Trophoblast cell (in vitro differentiated cells and primary cell): ENCODE measurements at regions not wholly inside any gene's neighbourhood (a gene's known extent, or its start where the extent isn't known, plus 50 kb on each side); places are given as distances from the start of the nearest gene placed in this dataset.

ENCODE experiments used
- DNase-seq, 2 donors: peaks; one replicate each; pipeline ENCODE4 v3.0.0-alpha.2; 2016
- H2AFZ ChIP-seq: 2 replicates; pipeline ENCODE4 v1.6.1; 2013; ENCODE audit warnings: low read length, moderate library complexity, mild to moderate bottlenecking; ENCODE audit not compliant: insufficient read depth, poor library complexity
- H2AK5ac ChIP-seq: 2 replicates; pipeline ENCODE4 v1.6.1; 2013; ENCODE audit warnings: mild to moderate bottlenecking, low read length
- H2BK120ac ChIP-seq: 2 replicates; pipeline ENCODE4 v1.6.1; 2013; ENCODE audit warnings: low read length, mild to moderate bottlenecking, moderate library complexity; ENCODE audit not compliant: insufficient read depth, poor library complexity
- H2BK12ac ChIP-seq: 2 replicates; pipeline ENCODE4 v1.6.1; 2013; ENCODE audit warnings: mild to moderate bottlenecking, low read length, moderate library complexity
- H2BK5ac ChIP-seq: 2 replicates; pipeline ENCODE4 v1.6.1; 2013; ENCODE audit warnings: low read length, low read depth, moderate library complexity, mild to moderate bottlenecking; ENCODE audit not compliant: poor library complexity
- H3K14ac ChIP-seq: 2 replicates; pipeline ENCODE4 v1.6.1; 2013; ENCODE audit warnings: mild to moderate bottlenecking, low read length
- H3K18ac ChIP-seq: 2 replicates; pipeline ENCODE4 v1.6.1; 2013; ENCODE audit warnings: mild to moderate bottlenecking, low read length
- H3K23ac ChIP-seq: 2 replicates; pipeline ENCODE4 v1.6.1; 2013; ENCODE audit warnings: low read length
- H3K27ac ChIP-seq: 2 replicates; pipeline ENCODE4 v1.5.1; 2013; ENCODE audit warnings: low read depth, mild to moderate bottlenecking, inconsistent platforms, low read length, moderate library complexity
- H3K27me3 ChIP-seq: 2 replicates; pipeline ENCODE4 v1.6.1; 2013; ENCODE audit warnings: inconsistent platforms, mild to moderate bottlenecking, low read length, moderate library complexity; ENCODE audit not compliant: insufficient read depth
- H3K36me3 ChIP-seq, 2 experiments: 1 replicate in 1 of 2; 2 replicates in 1 of 2; pipeline ENCODE4 v1.6.1; 2013; ENCODE audit warnings: low read length in 2 of 2, mild to moderate bottlenecking in 2 of 2, moderate library complexity in 1 of 2; ENCODE audit not compliant: insufficient read depth in 2 of 2, control insufficient read depth in 1 of 2
- H3K4ac ChIP-seq: 2 replicates; pipeline ENCODE4 v1.6.1; 2013; ENCODE audit warnings: low read depth, mild to moderate bottlenecking, low read length, moderate library complexity
- H3K4me1 ChIP-seq, 2 experiments: 1 replicate in 1 of 2; 2 replicates in 1 of 2; pipeline ENCODE4 v1.6.1; 2013; ENCODE audit warnings: low read length in 2 of 2, mild to moderate bottlenecking in 2 of 2, moderate library complexity in 1 of 2; ENCODE audit not compliant: insufficient read depth in 2 of 2, control insufficient read depth in 1 of 2
- H3K4me2 ChIP-seq: 2 replicates; pipeline ENCODE4 v1.6.1; 2013; ENCODE audit warnings: inconsistent platforms, mild to moderate bottlenecking, low read length, moderate library complexity
- H3K4me3 ChIP-seq: 2 replicates; pipeline ENCODE4 v1.5.1; 2013; ENCODE audit warnings: mild to moderate bottlenecking, low read depth, low read length, inconsistent platforms
- H3K79me1 ChIP-seq: one replicate; pipeline ENCODE4 v1.6.1; 2013; ENCODE audit warnings: low read length
- H3K79me2 ChIP-seq: 2 replicates; pipeline ENCODE4 v1.6.1; 2013; ENCODE audit warnings: low read length, mild to moderate bottlenecking; ENCODE audit not compliant: control insufficient read depth, insufficient read depth, poor library complexity
- H3K9ac ChIP-seq: 2 replicates; pipeline ENCODE4 v1.6.1; 2013; ENCODE audit warnings: mild to moderate bottlenecking, low read length
- H3K9me3 ChIP-seq: 2 replicates; pipeline ENCODE4 v1.6.1; 2013; ENCODE audit warnings: low read depth, mild to moderate bottlenecking, control low read depth, inconsistent platforms, low read length; ENCODE audit not compliant: insufficient read depth
- H4K12ac ChIP-seq: 2 replicates; pipeline ENCODE4 v1.6.1; 2013; ENCODE audit warnings: low read depth, mild to moderate bottlenecking, low read length, moderate library complexity
- H4K8ac ChIP-seq: 2 replicates; pipeline ENCODE4 v1.6.1; 2013; ENCODE audit warnings: low read depth, mild to moderate bottlenecking, low read length, moderate library complexity
- H4K91ac ChIP-seq: one replicate; pipeline ENCODE4 v1.6.1; 2013; ENCODE audit warnings: low read depth, mild to moderate bottlenecking, low read length, moderate library complexity
- WGBS: extraction: QIAGEN DNeasy Blood & Tissue Kit; methylation state at CpG from one replicate; pipeline ENCODE4 v1.1.7; 2013; ENCODE audit warnings: missing lambda C conversion rate; ENCODE audit not compliant: insufficient read length, insufficient coverage; ENCODE audit errors: extremely low coverage; 5-methylcytosine and 5-hydroxymethylcytosine counted together

DNA sequence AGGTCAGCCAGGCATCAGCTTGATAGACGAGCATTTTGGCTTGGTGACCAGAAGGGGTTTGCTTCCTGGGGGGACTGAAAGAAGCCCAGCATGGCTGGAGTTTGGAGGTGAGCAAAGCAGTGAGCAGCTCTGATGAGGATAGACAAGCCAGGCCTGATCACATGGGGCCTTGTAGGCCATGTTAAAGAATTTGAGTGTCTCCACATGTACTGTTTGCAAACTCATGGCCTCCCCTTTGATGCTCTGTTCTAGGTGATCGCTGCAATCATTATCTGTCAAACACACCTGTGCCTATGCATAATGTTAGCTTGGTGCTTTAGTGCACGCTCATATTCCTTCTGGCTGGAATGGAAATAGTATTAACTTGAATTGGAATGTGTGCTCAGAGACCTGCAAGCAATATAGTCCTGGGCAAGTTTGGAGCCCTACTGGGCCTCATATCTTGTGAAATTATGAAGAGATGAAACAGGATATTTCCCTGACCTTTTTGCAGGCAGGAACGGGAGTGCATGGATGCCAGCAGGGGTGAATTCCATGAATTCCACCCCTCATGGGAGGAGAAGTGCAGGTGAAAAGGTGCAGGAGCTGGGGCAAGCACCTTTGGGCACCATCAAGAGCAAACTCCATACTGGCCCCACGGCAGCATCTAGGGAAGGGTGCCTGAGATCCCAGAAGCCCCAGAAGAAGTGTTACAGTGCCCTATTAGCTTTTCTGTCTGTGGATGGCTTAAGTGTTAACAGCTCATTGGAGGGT is 480.5 kb downstream of the EPM2A start:
- Histone ChIP-seq H3K18ac (no peak overlapping the region), H3K4me3 (no peak overlapping the region), H3K4me2 (no peak overlapping the region), H2AFZ (no peak overlapping the region), H2BK12ac (no peak overlapping the region), H4K91ac (no peak overlapping the region), H3K4me1 (no peaks in the 10 kb centered on the region), H2BK120ac (no peak overlapping the region), H3K14ac (no peak overlapping the region), H3K9me3 (no peaks in the 10 kb centered on the region), H3K79me2 (no peaks in the 10 kb centered on the region), H3K9ac (no peak overlapping the region), H3K27ac (no peak overlapping the region), H3K36me3 (no peaks in the 10 kb centered on the region), H4K8ac (no peak overlapping the region), H3K27me3 (no peaks in the 10 kb centered on the region), H2AK5ac (no peak overlapping the region), H3K79me1 (no peaks in the 10 kb centered on the region), H3K4ac (no peak overlapping the region), H2BK5ac (no peak overlapping the region), H3K23ac (no peak overlapping the region), H4K12ac (no peak overlapping the region)
- no peak for DNase-seq
- no CpG with 5 or more reads among the region's 5 CpGs for WGBS

DNA sequence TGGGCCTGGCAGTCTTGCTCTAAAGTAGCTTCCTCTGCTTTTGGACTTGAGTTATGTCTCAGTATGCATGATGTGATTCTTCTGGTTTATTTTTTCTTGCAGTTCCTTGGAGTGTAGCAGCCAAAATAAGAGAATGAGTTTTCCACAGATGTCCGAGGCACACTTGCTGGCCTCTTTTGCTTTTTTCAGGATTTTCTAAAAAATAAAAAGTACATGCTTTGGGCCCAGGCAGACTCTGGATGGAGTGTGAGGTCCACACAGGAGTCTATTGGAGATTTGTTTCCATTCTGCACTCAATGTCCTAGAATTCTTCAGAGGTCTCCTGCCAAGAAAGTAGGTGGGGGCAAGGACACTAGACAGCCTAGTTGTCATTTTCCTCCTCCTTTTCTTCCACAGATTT is 477.6 kb downstream of the EPM2A start:
- Histone ChIP-seq H3K36me3 (no peaks in the 10 kb centered on the region), H3K4me1 (no peaks in the 10 kb centered on the region), H4K12ac (no peak overlapping the region), H3K79me2 (no peaks in the 10 kb centered on the region), H2AFZ (no peak overlapping the region), H3K79me1 (no peaks in the 10 kb centered on the region), H2BK12ac (no peak overlapping the region), H3K4me2 (no peak overlapping the region), H4K91ac (no peak overlapping the region), H4K8ac (no peak overlapping the region), H3K4ac (no peak overlapping the region), H3K27me3 (no peaks in the 10 kb centered on the region), H3K9me3 (no peaks in the 10 kb centered on the region), H3K4me3 (no peak overlapping the region), H2AK5ac (no peak overlapping the region), H2BK120ac (no peak overlapping the region), H2BK5ac (no peak overlapping the region), H3K27ac (no peak overlapping the region), H3K9ac (no peak overlapping the region), H3K23ac (no peak overlapping the region), H3K14ac (no peak overlapping the region), H3K18ac (no peak overlapping the region)
- WGBS = no CpG with 5 or more reads among the region's 1 CpG
- no peak for DNase-seq

DNA sequence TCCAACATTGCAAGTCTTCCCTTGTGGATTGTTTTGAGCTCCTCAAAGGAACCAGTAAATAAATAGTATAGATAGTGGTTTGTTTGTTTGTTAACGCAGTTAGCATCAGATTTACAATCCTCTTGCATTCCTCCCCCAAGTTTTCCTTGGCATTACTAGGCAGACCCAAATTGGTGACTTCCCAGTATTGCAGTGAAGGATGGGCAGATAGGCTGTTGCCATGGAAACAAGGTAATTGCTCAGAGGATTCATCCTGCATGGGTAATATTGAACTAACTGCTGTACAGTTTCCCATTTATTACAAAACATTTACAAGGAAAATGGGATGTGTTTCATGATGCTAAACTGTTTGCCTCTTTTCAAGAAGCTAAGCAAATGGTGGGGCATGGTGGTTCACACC is 477.2 kb downstream of the EPM2A start:
- no peak for DNase-seq
- no peak overlapping the region for H4K91ac ChIP-seq
- no peak overlapping the region for H2AK5ac ChIP-seq
- no peaks in the 10 kb centered on the region for H3K27me3 ChIP-seq
- no peaks in the 10 kb centered on the region for H3K4me1 ChIP-seq
- H3K14ac ChIP-seq = no peak overlapping the region
- no peak overlapping the region for H3K23ac ChIP-seq
- H2BK12ac ChIP-seq = no peak overlapping the region
- H3K4me3 ChIP-seq = no peak overlapping the region
- H3K79me2 ChIP-seq = no peaks in the 10 kb centered on the region
- no peak overlapping the region for H3K4me2 ChIP-seq
- H3K9ac ChIP-seq = no peak overlapping the region
- no peak overlapping the region for H2AFZ ChIP-seq
- no peak overlapping the region for H3K27ac ChIP-seq
- H3K79me1 ChIP-seq = no peaks in the 10 kb centered on the region
- no peak overlapping the region for H3K4ac ChIP-seq
- no CpG with 5 or more reads among the region's 1 CpG for WGBS
- no peak overlapping the region for H4K8ac ChIP-seq
- no peaks in the 10 kb centered on the region for H3K9me3 ChIP-seq
- H3K18ac ChIP-seq = no peak overlapping the region
- H3K36me3 ChIP-seq = no peaks in the 10 kb centered on the region
- H2BK120ac ChIP-seq = no peak overlapping the region
- H4K12ac ChIP-seq = no peak overlapping the region
- no peak overlapping the region for H2BK5ac ChIP-seq

DNA sequence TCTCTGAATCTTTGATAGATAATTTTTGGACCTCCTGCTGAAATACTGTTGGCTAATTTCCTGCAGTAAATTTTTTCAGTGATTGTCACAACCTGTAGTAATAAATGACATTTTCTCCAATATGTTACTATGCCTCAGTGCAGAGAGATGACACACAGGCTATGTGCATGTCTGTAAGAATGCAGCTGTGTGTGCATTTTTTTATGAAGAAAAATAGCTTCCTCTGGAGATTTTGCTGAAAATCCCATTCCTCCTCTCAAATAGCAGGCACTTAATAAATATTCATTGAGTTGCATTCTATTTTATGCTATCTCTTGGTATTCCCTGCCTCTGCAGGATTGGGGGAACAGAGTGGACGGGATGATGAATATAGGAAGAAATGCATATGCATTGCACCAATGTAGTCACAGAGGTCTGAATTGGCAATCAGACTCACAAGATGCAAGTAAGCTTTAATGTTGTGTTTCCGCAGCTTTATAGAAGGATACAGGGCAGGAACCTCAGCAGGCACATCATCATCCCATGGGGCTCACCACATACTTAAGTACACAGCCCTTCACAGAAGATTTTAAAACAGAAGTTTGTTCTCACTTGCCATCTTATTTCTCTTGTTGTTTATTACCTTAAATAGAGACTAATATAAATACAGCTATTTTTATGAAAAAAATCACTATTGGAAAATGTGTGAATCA is 474.7 kb downstream of the EPM2A start:
- H2AFZ ChIP-seq = no peak overlapping the region
- no peak overlapping the region for H3K14ac ChIP-seq
- DNase-seq = no peak
- no peaks in the 10 kb centered on the region for H3K9me3 ChIP-seq
- no peak overlapping the region for H2BK12ac ChIP-seq
- no peak overlapping the region for H3K9ac ChIP-seq
- H4K12ac ChIP-seq = no peak overlapping the region
- H3K36me3 ChIP-seq = no peaks in the 10 kb centered on the region
- H3K79me2 ChIP-seq = no peaks in the 10 kb centered on the region
- no peak overlapping the region for H3K18ac ChIP-seq
- no peak overlapping the region for H2BK5ac ChIP-seq
- WGBS = no CpG with 5 or more reads among the region's 2 CpGs
- no peak overlapping the region for H3K27ac ChIP-seq
- H3K4me1 ChIP-seq = no peaks in the 10 kb centered on the region
- no peak overlapping the region for H2BK120ac ChIP-seq
- H3K4me2 ChIP-seq = no peak overlapping the region
- H3K4ac ChIP-seq = no peak overlapping the region
- no peak overlapping the region for H3K4me3 ChIP-seq
- H3K79me1 ChIP-seq = no peaks in the 10 kb centered on the region
- H3K27me3 ChIP-seq = no peaks in the 10 kb centered on the region
- no peak overlapping the region for H4K8ac ChIP-seq
- H2AK5ac ChIP-seq = no peak overlapping the region
- no peak overlapping the region for H3K23ac ChIP-seq
- H4K91ac ChIP-seq = no peak overlapping the region
